Colonic mucosa (tissue), 4 donors: ENCODE measurements at regions not wholly inside any gene's neighbourhood (a gene's known extent, or its start where the extent isn't known, plus 50 kb on each side); places are given as distances from the start of the nearest gene placed in this dataset.

Experiments
- DNase-seq: peaks from one replicate; pipeline ENCODE4 v3.0.0-alpha.2; 2020
- H3K27ac ChIP-seq: fragments of 200-600 bp; one replicate; pipeline ENCODE4 v1.8.0; 2021
- H3K27me3 ChIP-seq: fragments of 200-600 bp; one replicate; pipeline ENCODE4 v1.8.0; 2021
- H3K36me3 ChIP-seq: fragments of 200-600 bp; one replicate; pipeline ENCODE4 v1.8.0; 2021
- H3K4me1 ChIP-seq: fragments of 200-600 bp; one replicate; pipeline ENCODE4 v1.8.0; 2021; ENCODE audit warnings: mild to moderate bottlenecking
- H3K4me3 ChIP-seq: fragments of 200-600 bp; one replicate; pipeline ENCODE4 v1.8.0; 2021
- H3K9ac ChIP-seq, 2 donors: one replicate each; pipeline ENCODE4 v1.7.0; 2013; ENCODE audit warnings: control low read depth in 2 of 2, low read depth in 2 of 2, low read length in 2 of 2
- H3K9me3 ChIP-seq: fragments of 200-600 bp; one replicate; pipeline ENCODE4 v1.8.0; 2021
- intact Hi-C: fragments of 100-400 bp; cut with DNase I; formaldehyde crosslinking; loops from one replicate; pipeline ENCODE4 v1.14.1; 2022
- TF ChIP-seq, protein P1 (sequence below): fragments of 200-600 bp; IDR thresholded peaks from one replicate; pipeline ENCODE4 v1.8.0; 2022; ENCODE audit warnings: antibody characterized with exemption, mild to moderate bottlenecking
- donor health status: healthy.
- donor health status: DM: no; HTN: no; CAD: no.
- donor health status: DM: no; HTN: no; CAD: no.

DNA sequence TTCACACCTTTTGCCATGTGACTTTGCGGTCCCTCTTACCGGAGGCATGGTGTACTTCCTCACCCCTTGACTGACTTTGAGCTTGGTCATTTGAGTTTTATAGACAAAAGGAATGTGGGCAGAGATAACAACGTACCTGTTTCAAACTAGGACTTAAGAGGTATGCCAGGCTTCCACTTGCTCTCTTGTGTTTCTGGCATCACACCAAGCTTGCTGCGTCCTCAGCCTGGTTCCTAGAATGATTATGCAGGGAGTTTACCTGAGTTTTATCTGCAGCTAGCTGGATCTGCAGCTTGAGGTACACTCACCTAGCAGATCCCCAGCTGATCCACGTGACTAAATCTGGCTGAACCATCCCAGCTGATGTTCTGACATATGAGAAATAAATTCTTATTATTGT, 66.2 kb downstream of the PLK2 start:
- H3K9me3 ChIP-seq: no peaks in the 10 kb centered on the region
- H3K27me3 ChIP-seq: no peaks in the 10 kb centered on the region
- intact Hi-C loops: no loop called here
- H3K9ac ChIP-seq: no peak overlapping the region
- H3K36me3 ChIP-seq: no peaks in the 10 kb centered on the region
- H3K4me3 ChIP-seq: no peak overlapping the region
- no peak for DNase-seq
- TF ChIP-seq, protein P1, sequence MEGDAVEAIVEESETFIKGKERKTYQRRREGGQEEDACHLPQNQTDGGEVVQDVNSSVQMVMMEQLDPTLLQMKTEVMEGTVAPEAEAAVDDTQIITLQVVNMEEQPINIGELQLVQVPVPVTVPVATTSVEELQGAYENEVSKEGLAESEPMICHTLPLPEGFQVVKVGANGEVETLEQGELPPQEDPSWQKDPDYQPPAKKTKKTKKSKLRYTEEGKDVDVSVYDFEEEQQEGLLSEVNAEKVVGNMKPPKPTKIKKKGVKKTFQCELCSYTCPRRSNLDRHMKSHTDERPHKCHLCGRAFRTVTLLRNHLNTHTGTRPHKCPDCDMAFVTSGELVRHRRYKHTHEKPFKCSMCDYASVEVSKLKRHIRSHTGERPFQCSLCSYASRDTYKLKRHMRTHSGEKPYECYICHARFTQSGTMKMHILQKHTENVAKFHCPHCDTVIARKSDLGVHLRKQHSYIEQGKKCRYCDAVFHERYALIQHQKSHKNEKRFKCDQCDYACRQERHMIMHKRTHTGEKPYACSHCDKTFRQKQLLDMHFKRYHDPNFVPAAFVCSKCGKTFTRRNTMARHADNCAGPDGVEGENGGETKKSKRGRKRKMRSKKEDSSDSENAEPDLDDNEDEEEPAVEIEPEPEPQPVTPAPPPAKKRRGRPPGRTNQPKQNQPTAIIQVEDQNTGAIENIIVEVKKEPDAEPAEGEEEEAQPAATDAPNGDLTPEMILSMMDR: no peak
- no peaks in the 10 kb centered on the region for H3K4me1 ChIP-seq
- no peak overlapping the region for H3K27ac ChIP-seq

DNA sequence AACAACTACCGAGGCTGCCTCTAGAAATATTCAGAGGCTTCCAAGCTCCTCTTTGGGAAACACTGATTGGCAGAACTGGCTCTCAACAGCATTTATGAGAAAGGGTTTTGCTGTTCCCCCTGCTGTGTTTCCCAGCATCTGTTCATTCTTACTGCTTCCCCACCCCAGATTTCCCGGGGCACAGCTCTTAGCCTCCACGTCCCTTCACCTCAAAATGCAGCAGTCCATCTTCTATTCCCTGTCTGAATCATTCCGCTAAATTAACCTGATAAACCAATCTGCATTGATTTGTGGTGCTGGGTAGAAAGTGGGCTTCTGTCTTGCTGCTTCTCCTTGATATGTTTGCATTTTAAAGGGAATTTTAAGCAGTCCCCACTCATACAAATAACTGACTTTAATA, 67.4 kb downstream of the PLK2 start:
- Histone ChIP-seq H3K27me3 (no peaks in the 10 kb centered on the region), H3K4me1 (no peaks in the 10 kb centered on the region), H3K9ac (no peak overlapping the region), H3K27ac (no peak overlapping the region), H3K36me3 (no peaks in the 10 kb centered on the region), H3K4me3 (no peak overlapping the region), H3K9me3 (no peaks in the 10 kb centered on the region)
- intact Hi-C loops: no loop called here
- no peak for DNase-seq
- TF ChIP-seq, protein P1: no peak

DNA sequence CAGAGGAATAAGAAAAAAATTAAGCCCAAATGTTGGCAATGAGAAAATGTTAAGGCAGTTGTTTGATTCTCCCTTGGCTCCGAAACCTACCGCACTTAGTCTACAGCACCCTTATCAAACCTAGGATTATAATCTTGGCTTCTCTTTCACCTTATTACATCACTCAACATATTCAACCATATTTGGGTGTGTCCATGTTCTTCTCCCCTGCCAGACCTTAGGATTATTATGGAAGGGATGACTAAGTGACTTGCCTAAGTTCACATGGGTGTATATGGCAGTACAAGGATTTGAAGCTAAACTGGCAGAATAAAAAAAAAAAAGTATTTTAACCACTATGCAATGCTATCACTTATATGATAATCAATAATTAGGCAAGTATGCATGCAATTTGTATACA, 76.4 kb downstream of the PLK2 start:
- TF ChIP-seq, protein P1: no peak
- H3K4me3 ChIP-seq: no peak overlapping the region
- no peaks in the 10 kb centered on the region for H3K36me3 ChIP-seq
- DNase-seq: no peak
- no peak overlapping the region for H3K9ac ChIP-seq
- H3K27me3 ChIP-seq: no peaks in the 10 kb centered on the region
- intact Hi-C loops: no loop called here
- H3K27ac ChIP-seq: no peak overlapping the region
- H3K9me3 ChIP-seq: no peaks in the 10 kb centered on the region
- H3K4me1 ChIP-seq: no peaks in the 10 kb centered on the region

DNA sequence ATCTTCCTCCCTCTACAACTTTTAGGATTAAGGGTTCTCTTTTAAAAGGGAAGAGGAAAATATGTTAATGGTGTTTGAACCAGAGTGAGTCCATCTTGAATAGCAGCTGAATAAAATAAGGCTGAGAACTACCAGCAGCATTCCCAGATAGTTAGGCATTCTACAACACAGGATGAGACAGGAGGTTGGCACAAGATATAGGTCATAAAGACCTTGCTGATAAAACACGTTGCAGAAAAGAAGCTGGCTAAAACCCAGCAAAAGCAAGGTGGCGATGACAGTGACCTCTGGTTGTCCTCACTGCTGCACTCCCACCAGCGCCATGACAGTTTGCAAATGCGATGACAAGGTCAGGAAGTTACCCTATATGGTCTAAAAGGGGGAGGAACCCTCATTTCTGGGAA, 77.8 kb downstream of the PLK2 start:
- Histone ChIP-seq H3K4me1 (no peaks in the 10 kb centered on the region), H3K36me3 (no peaks in the 10 kb centered on the region), H3K4me3 (no peak overlapping the region), H3K9me3 (no peaks in the 10 kb centered on the region), H3K27me3 (no peaks in the 10 kb centered on the region), H3K27ac (no peak overlapping the region), H3K9ac (no peak overlapping the region)
- TF ChIP-seq, protein P1: no peak
- intact Hi-C loops: no loop called here
- no peak for DNase-seq

DNA sequence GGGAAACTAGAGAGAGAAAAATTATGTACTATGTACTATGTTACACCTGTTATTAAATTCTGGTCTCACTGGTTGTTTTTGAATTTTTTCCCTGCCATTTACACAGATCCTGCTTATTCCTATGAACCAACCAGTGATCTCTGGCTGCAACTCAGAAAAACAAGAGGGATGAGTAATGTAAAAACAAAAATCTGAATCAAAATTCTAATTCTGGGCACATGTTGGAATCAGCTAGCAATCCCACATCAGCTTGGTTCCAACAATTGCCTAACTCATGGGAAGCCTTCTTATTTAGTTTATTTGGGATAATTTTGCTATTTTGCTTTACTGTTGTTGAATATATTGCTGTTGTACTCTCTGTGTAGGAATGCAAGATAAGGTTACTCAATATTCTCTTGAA, 78.3 kb downstream of the PLK2 start:
- DNase-seq: no peak
- no peaks in the 10 kb centered on the region for H3K27me3 ChIP-seq
- H3K4me3 ChIP-seq: no peak overlapping the region
- no peaks in the 10 kb centered on the region for H3K36me3 ChIP-seq
- intact Hi-C loops: no loop called here
- H3K9ac ChIP-seq: no peak overlapping the region
- H3K4me1 ChIP-seq: no peaks in the 10 kb centered on the region
- TF ChIP-seq, protein P1: no peak
- no peaks in the 10 kb centered on the region for H3K9me3 ChIP-seq
- no peak overlapping the region for H3K27ac ChIP-seq

DNA sequence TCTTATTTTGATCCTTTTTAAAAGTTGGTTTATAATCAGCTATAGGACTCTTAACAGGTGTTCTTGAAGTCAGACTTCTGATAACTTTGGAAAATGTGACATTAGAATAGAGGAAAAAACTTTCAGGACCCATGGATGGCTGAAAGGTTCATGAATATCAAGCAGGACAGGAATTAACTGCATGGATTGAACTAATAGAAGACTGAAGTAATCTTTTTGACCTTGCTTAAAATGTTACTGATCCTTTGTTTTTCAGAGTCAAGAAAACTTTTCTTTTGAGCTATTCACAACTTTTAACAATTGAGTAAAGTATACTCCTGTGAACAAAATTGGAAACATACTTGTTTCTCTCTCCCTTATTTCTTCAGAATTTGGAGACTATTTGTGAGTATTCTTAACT, 79.2 kb downstream of the PLK2 start:
- Histone ChIP-seq H3K4me1 (no peaks in the 10 kb centered on the region), H3K9ac (no peak overlapping the region), H3K27me3 (no peaks in the 10 kb centered on the region), H3K36me3 (no peaks in the 10 kb centered on the region), H3K4me3 (no peak overlapping the region), H3K27ac (no peak overlapping the region), H3K9me3 (no peaks in the 10 kb centered on the region)
- TF ChIP-seq, protein P1: no peak
- intact Hi-C loops: no loop called here
- DNase-seq: no peak
